ENCODE measurements at regions not wholly inside any gene's neighbourhood (a gene's known extent, or its start where the extent isn't known, plus 50 kb on each side); places are given as distances from the start of the nearest gene placed in this dataset.

GRCh38 chr3:124177071-124177470 is 185.1 kb upstream of the ROPN1 start:
- H2AFZ ChIP-seq (ENCODE audit: insufficient read depth, low read depth, low read length, poor library complexity, severe bottlenecking), result no peak overlapping the region
- H3K4me2 ChIP-seq (replicated peaks; ENCODE audit: extremely low read depth, low read length, poor library complexity, severe bottlenecking), result no peak overlapping the region
- no peaks in the 10 kb centered on the region for H3K79me2 ChIP-seq (ENCODE audit: insufficient read depth, low read length)
- intact Hi-C loops (cut with micrococcal nuclease), result no loop called here
- 83% methylated on average over 2 of the region's 2 CpGs for whole genome bisulfite sequencing (ENCODE audit: insufficient coverage)
- no peak for DNase-seq
- no peaks in the 10 kb centered on the region for H3K36me3 Mint-ChIP-seq
- no peak for TF ChIP-seq CTCF (IDR thresholded peaks at IDR 0.05)
- no peaks in the 10 kb centered on the region for H3K36me3 ChIP-seq (replicated peaks in 1 of 2; ENCODE audit: control insufficient read depth in 1 of 2, insufficient read depth in 2 of 2, low read length in 2 of 2)
- no peak overlapping the region for H3K27ac Mint-ChIP-seq
- H4K20me1 ChIP-seq (ENCODE audit: insufficient read depth, low read length), result no peaks in the 10 kb centered on the region
- no peaks in the 10 kb centered on the region for H3K9me3 ChIP-seq (replicated peaks in 1 of 2; ENCODE audit: control insufficient read depth in 1 of 2, insufficient read depth in 1 of 2, low read length in 2 of 2)
- no peak overlapping the region for H3K9ac ChIP-seq (ENCODE audit: insufficient read depth, low read length, poor library complexity, severe bottlenecking)
- H3K27me3 ChIP-seq (ENCODE audit: control insufficient read depth in 2 of 2, insufficient read depth in 2 of 2, low read length in 2 of 2), result no peaks in the 10 kb centered on the region
- no peaks in the 10 kb centered on the region for H3K4me1 ChIP-seq (ENCODE audit: control insufficient read depth in 1 of 2, insufficient read depth in 2 of 2, low read length in 2 of 2)
- H3K27ac ChIP-seq (ENCODE audit: low read depth in 1 of 2, low read length in 2 of 2), result no peak overlapping the region
- H3K9me3 Mint-ChIP-seq, result peaks cover 0 to 3% (median 0%) of the 10 kb centered on the region in 7 donors
- H3K4me1 Mint-ChIP-seq, result no peaks in the 10 kb centered on the region
- H3K4me3 ChIP-seq (replicated peaks in 1 of 3; ENCODE audit: low read depth in 2 of 3, low read length in 3 of 3), result no peak overlapping the region
- no peak overlapping the region for H3K4me3 Mint-ChIP-seq
- H3K27me3 Mint-ChIP-seq (ENCODE audit: low read depth in 3 of 3), result peaks cover 0 to 2% (median 0%) of the 10 kb centered on the region in 3 donors

DNA sequence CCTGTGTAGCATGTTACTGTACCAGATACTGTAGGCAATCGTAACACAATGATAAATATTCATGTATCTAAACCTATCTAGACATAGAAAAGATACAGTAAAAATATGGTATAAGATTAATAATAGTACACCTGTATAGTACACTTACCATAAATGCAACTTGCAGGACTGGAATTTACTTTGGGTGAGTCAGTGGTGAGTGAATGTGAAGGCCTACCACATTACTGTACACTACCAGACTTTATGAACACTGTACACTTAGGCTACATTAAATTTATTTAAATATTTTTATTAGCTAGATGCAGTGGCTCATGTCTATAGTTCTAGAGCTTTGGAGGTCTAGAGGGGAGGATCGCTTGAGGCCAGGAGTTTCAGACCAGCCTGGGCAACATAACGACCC is 186.6 kb upstream of the ROPN1 start:
- no peaks in the 10 kb centered on the region for H3K9me3 ChIP-seq (replicated peaks in 1 of 2; ENCODE audit: control insufficient read depth in 1 of 2, insufficient read depth in 1 of 2, low read length in 2 of 2)
- no peaks in the 10 kb centered on the region for H3K36me3 Mint-ChIP-seq
- H3K27ac Mint-ChIP-seq, result no peak overlapping the region
- peaks cover 0 to 2% (median 0%) of the 10 kb centered on the region in 3 donors for H3K27me3 Mint-ChIP-seq (ENCODE audit: low read depth in 3 of 3)
- DNase-seq, result no peak
- H2AFZ ChIP-seq (ENCODE audit: insufficient read depth, low read depth, low read length, poor library complexity, severe bottlenecking), result no peak overlapping the region
- no peaks in the 10 kb centered on the region for H3K4me1 ChIP-seq (ENCODE audit: control insufficient read depth in 1 of 2, insufficient read depth in 2 of 2, low read length in 2 of 2)
- peaks cover 0 to 3% (median 0%) of the 10 kb centered on the region in 7 donors for H3K9me3 Mint-ChIP-seq
- H3K27ac ChIP-seq (ENCODE audit: low read depth in 1 of 2, low read length in 2 of 2), result no peak overlapping the region
- no peaks in the 10 kb centered on the region for H3K79me2 ChIP-seq (ENCODE audit: insufficient read depth, low read length)
- no peaks in the 10 kb centered on the region for H3K36me3 ChIP-seq (replicated peaks in 1 of 2; ENCODE audit: control insufficient read depth in 1 of 2, insufficient read depth in 2 of 2, low read length in 2 of 2)
- no peak overlapping the region for H3K4me2 ChIP-seq (replicated peaks; ENCODE audit: extremely low read depth, low read length, poor library complexity, severe bottlenecking)
- H3K4me3 ChIP-seq (replicated peaks in 1 of 3; ENCODE audit: low read depth in 2 of 3, low read length in 3 of 3), result no peak overlapping the region
- H3K4me3 Mint-ChIP-seq, result no peak overlapping the region
- H3K4me1 Mint-ChIP-seq, result no peaks in the 10 kb centered on the region
- WGBS (ENCODE audit: insufficient coverage), result no CpG with 5 or more reads among the region's 3 CpGs
- H3K27me3 ChIP-seq (ENCODE audit: control insufficient read depth in 2 of 2, insufficient read depth in 2 of 2, low read length in 2 of 2), result no peaks in the 10 kb centered on the region
- intact Hi-C loops (cut with micrococcal nuclease), result no loop called here
- no peak overlapping the region for H3K9ac ChIP-seq (ENCODE audit: insufficient read depth, low read length, poor library complexity, severe bottlenecking)
- no peak for TF ChIP-seq CTCF (IDR thresholded peaks at IDR 0.05)
- H4K20me1 ChIP-seq (ENCODE audit: insufficient read depth, low read length), result no peaks in the 10 kb centered on the region

All from CD14-positive monocyte (primary cell).